ENCODE measurements at regions not wholly inside any gene's neighbourhood (a gene's known extent, or its start where the extent isn't known, plus 50 kb on each side); places are given as distances from the start of the nearest gene placed in this dataset.

DNA sequence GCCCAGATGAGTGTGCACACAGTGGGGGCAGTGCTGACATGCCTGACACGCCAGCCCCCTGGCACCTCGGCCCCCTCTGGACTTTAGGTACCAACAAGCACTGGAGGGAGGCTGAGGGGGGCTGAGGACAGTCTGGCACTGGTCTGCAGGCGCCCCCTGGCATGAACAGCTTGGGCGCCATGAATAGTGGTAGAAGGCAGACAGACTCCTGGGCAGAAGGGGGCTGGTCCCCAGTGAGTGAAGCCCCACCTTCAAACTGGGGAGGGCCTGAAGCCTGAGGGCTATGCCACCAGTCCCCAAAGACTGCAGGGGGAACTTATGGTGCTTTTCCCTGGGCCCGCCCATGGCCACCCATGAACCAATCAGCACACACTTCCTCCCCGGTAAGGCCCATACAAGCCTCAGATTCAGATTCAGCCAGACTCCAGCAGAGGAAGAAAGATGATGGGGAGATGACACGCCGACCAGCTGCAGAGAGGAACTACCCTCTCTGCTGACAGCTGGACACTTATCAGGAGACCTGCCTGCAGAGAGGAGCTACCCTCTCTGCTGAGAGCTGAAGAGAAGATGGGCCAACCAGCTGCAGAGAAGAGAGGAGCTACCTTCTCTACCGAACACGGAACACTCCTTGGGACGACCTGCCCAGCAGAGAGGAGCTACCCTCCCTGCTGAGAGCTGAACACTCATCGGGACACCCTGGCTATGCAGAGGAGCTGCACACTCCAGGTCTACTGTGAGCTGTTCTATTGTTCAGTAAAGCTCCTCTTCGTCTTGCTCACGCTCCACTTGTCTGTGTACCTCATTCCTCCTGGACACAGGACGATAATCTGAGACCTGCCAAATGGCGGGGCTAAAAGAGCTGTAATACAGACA is 324.5 kb downstream of the PCNX1 start:
- TF ChIP-seq, protein P1, sequence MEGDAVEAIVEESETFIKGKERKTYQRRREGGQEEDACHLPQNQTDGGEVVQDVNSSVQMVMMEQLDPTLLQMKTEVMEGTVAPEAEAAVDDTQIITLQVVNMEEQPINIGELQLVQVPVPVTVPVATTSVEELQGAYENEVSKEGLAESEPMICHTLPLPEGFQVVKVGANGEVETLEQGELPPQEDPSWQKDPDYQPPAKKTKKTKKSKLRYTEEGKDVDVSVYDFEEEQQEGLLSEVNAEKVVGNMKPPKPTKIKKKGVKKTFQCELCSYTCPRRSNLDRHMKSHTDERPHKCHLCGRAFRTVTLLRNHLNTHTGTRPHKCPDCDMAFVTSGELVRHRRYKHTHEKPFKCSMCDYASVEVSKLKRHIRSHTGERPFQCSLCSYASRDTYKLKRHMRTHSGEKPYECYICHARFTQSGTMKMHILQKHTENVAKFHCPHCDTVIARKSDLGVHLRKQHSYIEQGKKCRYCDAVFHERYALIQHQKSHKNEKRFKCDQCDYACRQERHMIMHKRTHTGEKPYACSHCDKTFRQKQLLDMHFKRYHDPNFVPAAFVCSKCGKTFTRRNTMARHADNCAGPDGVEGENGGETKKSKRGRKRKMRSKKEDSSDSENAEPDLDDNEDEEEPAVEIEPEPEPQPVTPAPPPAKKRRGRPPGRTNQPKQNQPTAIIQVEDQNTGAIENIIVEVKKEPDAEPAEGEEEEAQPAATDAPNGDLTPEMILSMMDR (IDR thresholded peaks at IDR 0.05; ENCODE audit: borderline replicate concordance, extremely low read depth, insufficient read depth) = no peak

DNA sequence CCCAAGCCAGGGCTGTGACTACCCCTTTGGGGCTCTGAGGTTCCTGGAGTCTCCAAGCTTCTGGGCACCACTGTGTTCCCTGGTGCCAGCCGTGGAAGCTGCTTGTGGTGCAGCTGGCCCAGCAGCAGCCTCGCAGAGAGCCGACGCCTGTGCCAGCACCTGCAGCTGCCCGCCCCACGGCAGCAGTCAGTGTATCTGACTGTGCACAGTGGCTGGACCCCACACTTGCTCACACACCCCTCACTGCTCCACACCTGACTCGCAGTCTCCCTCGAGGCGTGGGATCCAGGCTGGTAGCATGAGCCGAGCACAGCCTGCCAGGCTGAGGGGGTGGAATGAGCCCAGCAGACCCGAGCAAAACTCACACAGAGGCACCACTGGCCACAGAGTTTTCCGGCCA is 325.2 kb downstream of the PCNX1 start:
- Histone ChIP-seq H3K27me3 (ENCODE audit: control insufficient read depth, insufficient read depth, low read length) (no peaks in the 10 kb centered on the region), H3K4me1 (ENCODE audit: control insufficient read depth in 2 of 3, insufficient read depth in 2 of 3, low read depth in 1 of 3, low read length in 3 of 3) (no peaks in the 10 kb centered on the region), H3K4me3 (ENCODE audit: low read length in 3 of 3) (no peak overlapping the region), H3K27ac (ENCODE audit: low read depth in 2 of 2, low read length in 2 of 2) (no peak overlapping the region), H3K9me3 (ENCODE audit: control insufficient read depth in 2 of 3, insufficient read depth in 1 of 3, low read length in 3 of 3) (no peaks in the 10 kb centered on the region), H3K9ac (ENCODE audit: low read length in 3 of 3) (no peak overlapping the region), H3K36me3 (ENCODE audit: control insufficient read depth in 2 of 3, insufficient read depth in 3 of 3, low read length in 3 of 3) (no peaks in the 10 kb centered on the region)
- intact Hi-C loops (cut with DNase I) = no loop called here
- TF ChIP-seq, protein P1 (IDR thresholded peaks at IDR 0.05; ENCODE audit: borderline replicate concordance, extremely low read depth, insufficient read depth) = no peak
- no peak for FAIRE-seq
- DNase-seq = no peak

More for the DNA sequence above, 324.5 kb downstream of the PCNX1 start:
- intact Hi-C loops (cut with DNase I) = no loop called here
- no peak overlapping the region for H3K27ac ChIP-seq (ENCODE audit: low read depth in 2 of 2, low read length in 2 of 2)
- H3K4me1 ChIP-seq (ENCODE audit: control insufficient read depth in 2 of 3, insufficient read depth in 2 of 3, low read depth in 1 of 3, low read length in 3 of 3) = no peaks in the 10 kb centered on the region
- no peaks in the 10 kb centered on the region for H3K9me3 ChIP-seq (ENCODE audit: control insufficient read depth in 2 of 3, insufficient read depth in 1 of 3, low read length in 3 of 3)
- no peak overlapping the region for H3K4me3 ChIP-seq (ENCODE audit: low read length in 3 of 3)
- no peaks in the 10 kb centered on the region for H3K36me3 ChIP-seq (ENCODE audit: control insufficient read depth in 2 of 3, insufficient read depth in 3 of 3, low read length in 3 of 3)
- no peaks in the 10 kb centered on the region for H3K27me3 ChIP-seq (ENCODE audit: control insufficient read depth, insufficient read depth, low read length)
- DNase-seq (no peak), FAIRE-seq (no peak)
- H3K9ac ChIP-seq (ENCODE audit: low read length in 3 of 3) = no peak overlapping the region

DNA sequence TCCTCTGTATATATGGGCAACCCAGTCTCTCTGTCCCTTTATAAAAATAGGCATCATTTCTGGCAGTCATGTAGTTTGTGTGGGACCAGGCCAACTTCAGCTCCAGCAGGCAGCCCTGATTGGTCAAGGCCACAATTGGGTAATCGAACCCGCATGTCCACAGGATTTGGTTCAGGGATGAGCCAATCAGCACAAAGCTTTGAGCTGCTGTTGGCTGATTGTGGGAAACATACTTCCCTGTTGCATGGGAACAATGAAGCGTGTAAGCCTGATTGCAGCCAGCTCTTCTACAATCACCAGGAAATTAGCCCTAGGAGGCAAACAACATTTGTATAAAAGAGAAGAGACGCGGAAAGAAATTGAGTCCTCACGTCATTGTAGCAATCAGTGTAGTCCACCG is 328.6 kb downstream of the PCNX1 start:
- TF ChIP-seq, protein P1 (IDR thresholded peaks at IDR 0.05; ENCODE audit: borderline replicate concordance, extremely low read depth, insufficient read depth) = no peak

More for the DNA sequence above, 328.6 kb downstream of the PCNX1 start:
- FAIRE-seq (no peak), DNase-seq (no peak)
- no peak overlapping the region for H3K9ac ChIP-seq (ENCODE audit: low read length in 3 of 3)
- no peak overlapping the region for H3K4me3 ChIP-seq (ENCODE audit: low read length in 3 of 3)
- H3K4me1 ChIP-seq (ENCODE audit: control insufficient read depth in 2 of 3, insufficient read depth in 2 of 3, low read depth in 1 of 3, low read length in 3 of 3) = no peaks in the 10 kb centered on the region
- H3K27me3 ChIP-seq (ENCODE audit: control insufficient read depth, insufficient read depth, low read length) = no peaks in the 10 kb centered on the region
- no peak overlapping the region for H3K27ac ChIP-seq (ENCODE audit: low read depth in 2 of 2, low read length in 2 of 2)
- intact Hi-C loops (cut with DNase I) = no loop called here
- H3K36me3 ChIP-seq (ENCODE audit: control insufficient read depth in 2 of 3, insufficient read depth in 3 of 3, low read length in 3 of 3) = no peaks in the 10 kb centered on the region
- H3K9me3 ChIP-seq (ENCODE audit: control insufficient read depth in 2 of 3, insufficient read depth in 1 of 3, low read length in 3 of 3) = no peaks in the 10 kb centered on the region

All from kidney (tissue), 13 donors.